Endothelial cell of umbilical vein (primary cell): ENCODE measurements at regions not wholly inside any gene's neighbourhood (a gene's known extent, or its start where the extent isn't known, plus 50 kb on each side); places are given as distances from the start of the nearest gene placed in this dataset.

Source experiments
- BruUV-seq: library from RNA; stranded (reverse); fragments of 400-500 nt; replicated peaks from 2 replicates; lab custom pipeline; 2021; lab: Mats Ljungman, UMichigan
- CTCF ChIA-PET: fragments of 300-600, 350-600 bp; sonication (Branson Sonifier 250); formaldehyde crosslinking; loops from one replicate; lab custom pipeline; 2021; ENCODE audit warnings: antibody characterized with exemption, inconsistent platforms; lab: Charles Lee
- POLR2A ChIA-PET: fragments of 300-600, 350-600 bp; sonication (Branson Sonifier 250); formaldehyde crosslinking; loops from one replicate; lab custom pipeline; 2021; ENCODE audit warnings: antibody characterized with exemption, inconsistent platforms; lab: Charles Lee
- DNase-seq: peaks from one replicate; pipeline ENCODE4 v3.0.0-alpha.2; 2011; ENCODE audit warnings: low read depth, low spot score
- FAIRE-seq: peaks from 2 replicates; lab custom pipeline; 2011; peaks lifted over from hg19 to GRCh38; lab: Jason Lieb, UNC
- H2AFZ ChIP-seq: 2 replicates; pipeline ENCODE4 v1.6.0; 2012; ENCODE audit warnings: low read depth, low read length, control low read depth, inconsistent platforms
- H3K27ac ChIP-seq: 2 replicates; pipeline ENCODE4 v1.5.1; 2011; ENCODE audit warnings: low read depth, mild to moderate bottlenecking, control low read depth, low read length, moderate library complexity; ENCODE audit not compliant: insufficient read depth
- H3K27me3 ChIP-seq, 2 experiments: 2 replicates each; pipeline versions ENCODE4 v1.6.0 to v1.6.1; 2011; ENCODE audit warnings: low read length in 2 of 2, mixed read lengths in 1 of 2; ENCODE audit not compliant: control insufficient read depth in 2 of 2, insufficient read depth in 2 of 2
- H3K36me3 ChIP-seq, 2 experiments: 2 replicates in 1 of 2; 3 replicates in 1 of 2; pipeline ENCODE4 v1.5.1; 2011; ENCODE audit warnings: low read length in 2 of 2, mild to moderate bottlenecking in 1 of 2, moderate library complexity in 1 of 2; ENCODE audit not compliant: control insufficient read depth in 2 of 2, insufficient read depth in 2 of 2; ENCODE audit errors: extremely low read depth in 1 of 2
- H3K4me1 ChIP-seq: 3 replicates; pipeline ENCODE4 v1.5.1; 2011; ENCODE audit warnings: mild to moderate bottlenecking, low read length; ENCODE audit not compliant: control insufficient read depth, insufficient read depth; ENCODE audit errors: extremely low read depth
- H3K4me2 ChIP-seq: 2 replicates; pipeline ENCODE4 v1.6.1; 2011; ENCODE audit warnings: low read length, control low read depth, mixed read lengths; ENCODE audit not compliant: insufficient read depth
- H3K4me3 ChIP-seq, 3 experiments: fragments of 200-600 bp in 1 of 3; sonication (generic), shearing (Covaris generic) in 1 of 3; replicated peaks in 1 of 3; 2 replicates each; pipeline ENCODE4 v1.5.1; 2011 to 2016; ENCODE audit warnings: control low read depth in 3 of 3, low read length in 3 of 3, mild to moderate bottlenecking in 2 of 3, inconsistent platforms in 1 of 3, low read depth in 1 of 3, moderate library complexity in 1 of 3; ENCODE audit not compliant: insufficient read depth in 1 of 3
- H3K79me2 ChIP-seq: 2 replicates; pipeline ENCODE4 v1.6.0; 2012; ENCODE audit warnings: low read length, inconsistent platforms; ENCODE audit not compliant: control insufficient read depth, insufficient read depth
- H3K9ac ChIP-seq: replicated peaks from 2 replicates; pipeline ENCODE3; 2011; ENCODE audit warnings: low read length, control low read depth; ENCODE audit not compliant: insufficient read depth; ENCODE audit errors: extremely low read depth
- H3K9me1 ChIP-seq: replicated peaks from 3 replicates; pipeline ENCODE4 v1.6.0; 2011; ENCODE audit warnings: mild to moderate bottlenecking, low read length; ENCODE audit not compliant: control insufficient read depth, insufficient read depth; ENCODE audit errors: extremely low read depth
- H3K9me3 ChIP-seq: replicated peaks from 2 replicates; pipeline ENCODE4 v1.5.1; 2012; ENCODE audit warnings: low read length, inconsistent platforms; ENCODE audit not compliant: control insufficient read depth, insufficient read depth
- H4K20me1 ChIP-seq: replicated peaks from 2 replicates; pipeline ENCODE3; 2011; ENCODE audit warnings: mild to moderate bottlenecking, low read length; ENCODE audit not compliant: control insufficient read depth, insufficient read depth; ENCODE audit errors: extremely low read depth
- EZH2 ChIP-seq: IDR thresholded peaks from 2 replicates; pipeline ENCODE4 v1.6.1; 2012; ENCODE audit warnings: borderline replicate concordance, low read depth, mild to moderate bottlenecking, moderate library complexity, low read length, inconsistent platforms; ENCODE audit not compliant: severe bottlenecking
- FOS ChIP-seq: IDR thresholded peaks from 2 replicates; pipeline ENCODE4 v1.6.1; 2011; ENCODE audit warnings: mild to moderate bottlenecking, low read length, moderate library complexity, borderline replicate concordance; ENCODE audit not compliant: insufficient read depth
- GATA2 ChIP-seq: IDR thresholded peaks from 2 replicates; pipeline ENCODE4 v1.7.0; 2011; ENCODE audit warnings: low read depth, mild to moderate bottlenecking, moderate library complexity, mixed read lengths, low read length; ENCODE audit not compliant: insufficient read length, insufficient read depth
- JUN ChIP-seq: IDR thresholded peaks from 2 replicates; pipeline ENCODE4 v1.6.1; 2011; ENCODE audit warnings: borderline replicate concordance, low read depth; ENCODE audit not compliant: insufficient read length, insufficient read depth
- MYC ChIP-seq: IDR thresholded peaks from one replicate; pipeline ENCODE4 v1.6.1; 2011; ENCODE audit warnings: mild to moderate bottlenecking, low read depth, low read length
- POLR2A ChIP-seq: IDR thresholded peaks from 2 replicates; pipeline ENCODE4 v1.6.1; 2012; ENCODE audit warnings: low read depth, mild to moderate bottlenecking, control low read depth, low read length
- POLR2AphosphoS5 ChIP-seq: IDR thresholded peaks from 2 replicates; pipeline ENCODE4 v1.6.1; 2012; ENCODE audit warnings: low read depth, mild to moderate bottlenecking, control low read depth, low read length, moderate library complexity; ENCODE audit not compliant: insufficient read depth
- dilution Hi-C: fragments of 300-500 bp; cut with MboI; formaldehyde crosslinking; loops from one replicate; pipeline ENCODE4 v1.15.0; 2019; ENCODE audit warnings: low sequenced_read_pairs; ENCODE audit not compliant: extremely low pct_ligation_motif_present
- intact Hi-C: fragments of 100-400 bp; cut with micrococcal nuclease; formaldehyde crosslinking; loops from one replicate; pipeline ENCODE4 v1.10.0; 2022
- TF ChIP-seq, protein P1 (sequence below): IDR thresholded peaks from 2 replicates; pipeline ENCODE4 v1.6.1; 2011; ENCODE audit not compliant: insufficient read depth, insufficient read length
- TF ChIP-seq, protein P2 (sequence below), 2 donors: IDR thresholded peaks; 1 replicate in 1 of 2; 2 replicates in 1 of 2; pipeline ENCODE4 v1.5.1; 2011; ENCODE audit warnings: low read length in 2 of 2, mild to moderate bottlenecking in 2 of 2, moderate library complexity in 2 of 2, control low read depth in 1 of 2, inconsistent platforms in 1 of 2, low read depth in 1 of 2; ENCODE audit not compliant: insufficient read depth in 1 of 2; ENCODE audit errors: extremely low read depth in 1 of 2

DNA sequence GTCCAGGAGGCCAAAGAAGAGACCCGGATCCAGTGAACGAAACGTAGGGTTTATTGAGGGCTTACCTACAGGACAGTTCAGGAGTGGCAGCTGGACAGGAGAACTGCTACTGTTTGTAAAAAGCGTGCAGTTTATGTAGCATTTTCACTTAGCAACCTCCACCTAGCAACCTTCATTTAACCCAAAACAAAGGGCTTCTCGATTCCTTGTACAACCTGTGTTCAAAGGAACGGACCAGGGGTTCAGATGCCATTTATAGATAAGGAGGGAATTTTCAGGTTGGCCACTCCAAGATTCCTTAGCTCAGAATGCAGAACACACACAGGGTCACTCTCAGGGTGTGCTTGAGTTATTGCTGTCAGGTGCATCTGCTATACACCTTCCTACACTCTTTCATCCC is 65.1 kb upstream of the YWHAQ start:
- no peak for DNase-seq
- Histone ChIP-seq H3K4me2 (no peak overlapping the region), H2AFZ (no peak overlapping the region), H4K20me1 (no peaks in the 10 kb centered on the region), H3K4me1 (no peaks in the 10 kb centered on the region), H3K9me1 (no peaks in the 10 kb centered on the region), H3K27me3 (peaks cover 0 to under 1% of the 10 kb centered on the region in 2 experiments), H3K9me3 (no peaks in the 10 kb centered on the region), H3K79me2 (no peaks in the 10 kb centered on the region), H3K4me3 (no peak overlapping the region), H3K27ac (no peak overlapping the region), H3K36me3 (no peaks in the 10 kb centered on the region), H3K9ac (no peak overlapping the region)
- intact Hi-C loops (no loop called here), dilution Hi-C loops (no loop called here)
- peak; percentile 43 for FAIRE-seq
- BruUV-seq = no TSS peak
- CTCF ChIA-PET = interaction anchor here (1.0 to 1.4 kb wide), 3 partner anchors 18 to 24 kb away, joined by 3 read pairs; no protein-coding TSS in a partner anchor
- TF ChIP-seq FOS (no peak), EZH2 (no peak), POLR2A (no peak), GATA2 (no peak), MYC (no peak), JUN (no peak), POLR2AphosphoS5 (no peak)
- TF ChIP-seq, protein P1, sequence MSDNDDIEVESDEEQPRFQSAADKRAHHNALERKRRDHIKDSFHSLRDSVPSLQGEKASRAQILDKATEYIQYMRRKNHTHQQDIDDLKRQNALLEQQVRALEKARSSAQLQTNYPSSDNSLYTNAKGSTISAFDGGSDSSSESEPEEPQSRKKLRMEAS = no peak
- TF ChIP-seq, protein P2, sequence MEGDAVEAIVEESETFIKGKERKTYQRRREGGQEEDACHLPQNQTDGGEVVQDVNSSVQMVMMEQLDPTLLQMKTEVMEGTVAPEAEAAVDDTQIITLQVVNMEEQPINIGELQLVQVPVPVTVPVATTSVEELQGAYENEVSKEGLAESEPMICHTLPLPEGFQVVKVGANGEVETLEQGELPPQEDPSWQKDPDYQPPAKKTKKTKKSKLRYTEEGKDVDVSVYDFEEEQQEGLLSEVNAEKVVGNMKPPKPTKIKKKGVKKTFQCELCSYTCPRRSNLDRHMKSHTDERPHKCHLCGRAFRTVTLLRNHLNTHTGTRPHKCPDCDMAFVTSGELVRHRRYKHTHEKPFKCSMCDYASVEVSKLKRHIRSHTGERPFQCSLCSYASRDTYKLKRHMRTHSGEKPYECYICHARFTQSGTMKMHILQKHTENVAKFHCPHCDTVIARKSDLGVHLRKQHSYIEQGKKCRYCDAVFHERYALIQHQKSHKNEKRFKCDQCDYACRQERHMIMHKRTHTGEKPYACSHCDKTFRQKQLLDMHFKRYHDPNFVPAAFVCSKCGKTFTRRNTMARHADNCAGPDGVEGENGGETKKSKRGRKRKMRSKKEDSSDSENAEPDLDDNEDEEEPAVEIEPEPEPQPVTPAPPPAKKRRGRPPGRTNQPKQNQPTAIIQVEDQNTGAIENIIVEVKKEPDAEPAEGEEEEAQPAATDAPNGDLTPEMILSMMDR (IDR thresholded peaks at IDR 0.05; ENCODE audit: extremely low read depth in 1 of 2, insufficient read depth in 1 of 2, low read depth in 1 of 2, low read length in 2 of 2) = no peak
- POLR2A ChIA-PET = no interaction called here
